Stimulated activated CD4-positive, alpha-beta T cell treated with anti-CD3 and anti-CD28 coated beads, Interleukin-1b, Interleukin-23, amount 100 ng/mL, for 1 hour (primary cell): ENCODE measurements at regions not wholly inside any gene's neighbourhood (a gene's known extent, or its start where the extent isn't known, plus 50 kb on each side); places are given as distances from the start of the nearest gene placed in this dataset.

ENCODE experiments used
- DNase-seq, 2 donors: peaks; one replicate each; pipeline ENCODE4 v3.0.0-alpha.2; 2020; ENCODE audit warnings: low read depth in 2 of 2

DNA sequence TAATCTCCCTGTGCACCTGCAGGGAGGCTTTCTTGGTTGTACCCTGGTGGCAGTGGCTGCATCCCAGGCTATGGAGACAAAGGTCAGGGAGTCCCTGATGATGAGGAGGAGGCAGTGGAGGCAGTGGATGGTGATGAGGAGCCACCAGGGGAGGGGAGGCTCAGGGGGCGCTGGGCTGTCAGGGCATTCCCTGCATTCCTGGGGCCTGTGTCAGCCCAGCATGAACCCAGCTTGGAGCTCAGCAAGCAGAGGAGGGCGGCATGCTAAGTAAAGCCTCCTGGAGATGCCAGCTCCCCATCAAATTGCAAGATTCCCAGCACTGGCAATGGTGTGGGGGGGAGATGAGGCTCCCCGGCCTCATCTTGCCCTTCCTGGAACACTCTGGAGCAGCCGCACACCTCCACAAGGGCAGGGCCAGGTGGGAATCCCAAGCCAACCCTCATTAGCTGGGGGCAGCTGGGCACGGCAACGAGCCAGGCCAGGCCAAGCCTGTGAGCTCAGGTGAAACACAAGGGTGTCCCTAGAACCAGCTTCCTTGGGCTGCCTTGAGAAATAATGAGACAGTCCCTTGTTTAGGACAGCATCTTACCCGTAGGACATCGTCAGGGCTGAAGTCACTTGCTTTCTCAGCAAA, 469.5 kb downstream of the MATN1 start:
- DNase-seq: no peak

DNA sequence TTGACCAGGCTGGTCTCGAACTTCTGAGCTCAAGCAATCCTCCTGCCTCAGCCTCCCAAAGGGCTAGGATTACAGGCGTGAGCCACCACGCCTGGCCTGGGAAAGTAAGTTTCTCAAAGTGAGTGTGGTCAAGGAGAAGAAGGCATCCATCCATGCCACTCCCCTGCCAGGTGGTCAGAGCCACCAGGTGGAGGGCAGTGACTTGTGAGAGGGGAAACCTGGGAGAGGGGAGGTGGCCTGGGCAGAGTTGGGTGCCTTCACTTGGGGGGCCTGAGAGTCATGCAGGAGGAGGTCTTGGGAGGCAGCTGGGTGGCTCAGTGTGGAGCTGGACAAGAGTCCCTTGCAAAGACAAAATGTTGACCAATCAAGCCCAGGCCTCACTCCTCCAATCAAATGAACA, 470.0 kb downstream of the MATN1 start:
- DNase-seq: no peak

DNA sequence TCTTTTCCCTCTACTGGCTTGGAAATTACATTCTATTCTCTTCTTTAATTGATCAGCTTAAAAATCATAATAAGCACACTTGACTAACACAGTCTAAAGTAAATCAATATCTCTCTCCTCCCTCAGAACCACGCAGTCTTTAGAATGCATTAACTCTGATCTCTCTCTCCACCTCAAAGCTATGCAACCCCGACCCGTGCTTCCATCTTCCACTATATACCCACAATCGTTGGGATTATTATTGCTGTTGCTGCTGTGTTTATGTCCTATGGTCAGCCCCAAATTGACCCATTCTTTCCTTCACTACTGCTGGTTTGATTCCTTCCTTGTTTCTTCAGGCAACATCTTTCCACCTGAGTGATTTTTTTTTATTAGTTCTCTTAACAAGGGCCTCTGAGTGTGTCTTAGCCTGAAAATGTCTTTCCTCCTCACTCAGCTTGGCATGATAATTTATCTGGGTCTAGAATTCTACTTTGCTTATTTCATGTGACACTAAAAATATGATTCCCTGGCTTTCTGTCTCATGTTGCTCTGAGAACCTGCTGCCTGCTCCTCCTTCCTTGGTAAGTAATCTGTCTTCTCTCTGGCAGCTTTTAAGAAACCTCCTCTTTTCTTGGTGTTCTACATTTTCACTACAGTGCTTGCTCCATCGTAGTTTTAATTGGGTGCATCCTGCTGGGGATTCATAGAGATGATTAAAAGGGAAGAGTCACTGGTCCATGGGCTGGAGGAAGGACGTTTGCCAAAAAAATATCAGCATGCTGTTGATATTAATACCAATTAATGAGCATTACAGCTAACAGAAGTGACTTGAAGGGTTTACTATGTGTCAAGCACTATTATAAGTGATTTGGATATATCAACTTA, 472.2 kb downstream of the MATN1 start:
- no peak for DNase-seq

DNA sequence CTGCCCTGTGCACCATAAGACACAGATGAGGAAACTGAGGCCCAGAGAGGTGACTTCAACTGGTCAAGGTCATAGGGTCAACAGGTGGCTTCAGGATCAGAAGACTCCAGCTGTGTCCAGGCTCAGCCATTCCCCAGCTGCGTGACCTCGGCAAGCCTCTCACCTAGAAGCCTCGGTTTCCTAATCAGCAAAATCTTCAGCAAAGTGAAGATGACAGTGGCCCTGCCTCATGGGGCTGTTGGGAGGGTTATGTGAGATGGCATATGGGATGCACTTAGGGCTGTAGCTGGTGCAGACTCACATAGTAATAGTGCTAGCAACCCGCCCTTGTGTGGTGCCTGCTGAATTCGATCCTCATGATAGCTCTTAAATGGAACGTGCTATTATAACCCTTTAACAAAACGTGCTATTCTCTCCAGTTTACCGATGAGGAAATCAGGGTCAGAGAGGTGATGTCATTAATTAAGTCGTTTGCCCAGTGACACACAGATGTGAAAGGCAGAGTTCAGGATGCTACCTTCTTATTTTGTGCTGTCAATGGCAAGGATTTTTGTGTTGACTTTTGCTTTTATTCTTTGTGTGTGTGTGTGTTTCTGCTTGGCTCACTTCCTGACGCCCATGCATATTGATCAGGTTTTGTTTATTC, 472.9 kb downstream of the MATN1 start:
- DNase-seq: no peak

DNA sequence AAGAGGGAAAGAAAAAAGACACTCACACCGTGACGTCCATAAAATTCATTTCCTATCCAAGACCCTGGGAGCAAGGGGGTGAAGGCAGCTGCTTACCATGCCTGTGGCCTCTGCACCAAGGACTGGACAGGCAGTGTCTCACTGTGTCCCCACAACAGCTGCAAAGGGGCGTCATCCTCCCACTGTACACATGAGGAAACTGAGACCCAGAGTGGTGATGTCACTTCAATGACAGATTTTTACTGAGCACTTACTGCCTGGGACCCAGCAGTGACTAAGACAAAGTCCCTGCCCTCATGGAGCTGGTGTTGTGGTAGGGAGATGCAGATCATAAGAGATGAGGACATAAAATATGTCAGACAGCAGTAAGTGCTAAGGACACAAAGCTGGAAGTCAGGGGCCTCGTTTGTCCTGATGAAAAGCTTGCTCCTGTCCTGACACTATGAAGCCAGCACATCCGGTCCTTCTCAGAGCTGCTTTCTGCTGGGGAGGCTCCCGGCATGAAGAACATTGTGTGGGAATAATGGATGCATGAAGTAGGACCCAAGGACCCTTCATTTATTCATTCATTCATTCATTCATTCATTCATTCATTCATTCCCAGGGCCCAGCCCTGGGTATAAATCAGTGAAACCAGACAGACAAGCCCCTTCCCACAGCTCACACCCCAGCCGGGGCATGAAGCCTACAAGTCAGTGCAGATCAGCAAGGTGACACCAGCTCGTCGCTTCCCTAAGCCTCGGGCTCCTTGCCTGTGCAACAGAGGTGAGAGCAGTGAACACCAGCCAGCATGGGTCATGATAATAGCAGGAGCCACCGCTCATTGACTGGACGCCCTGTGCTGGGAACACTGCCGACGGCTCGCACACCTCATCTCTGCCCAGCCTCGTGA, 473.7 kb downstream of the MATN1 start:
- DNase-seq: no peak

DNA sequence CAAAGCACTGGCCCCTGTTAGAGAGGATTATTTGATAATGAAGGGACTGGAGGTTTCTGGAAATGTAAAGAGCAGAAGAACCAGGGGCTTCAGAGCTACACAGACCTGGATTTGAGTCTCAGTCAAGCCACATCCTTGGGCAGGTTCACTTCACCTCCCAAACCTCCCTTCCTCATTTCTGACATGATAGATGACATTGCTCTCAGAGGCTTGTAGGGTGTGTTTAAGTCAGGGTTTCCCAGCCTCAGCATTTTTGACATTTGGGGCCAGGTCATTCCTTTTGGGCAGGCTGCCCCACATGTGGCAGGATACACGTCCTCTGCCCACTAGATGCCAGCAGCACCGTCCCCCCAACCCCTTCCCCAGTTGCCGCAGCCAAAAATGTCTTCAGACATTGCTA, 474.6 kb downstream of the MATN1 start:
- DNase-seq: no peak

DNA sequence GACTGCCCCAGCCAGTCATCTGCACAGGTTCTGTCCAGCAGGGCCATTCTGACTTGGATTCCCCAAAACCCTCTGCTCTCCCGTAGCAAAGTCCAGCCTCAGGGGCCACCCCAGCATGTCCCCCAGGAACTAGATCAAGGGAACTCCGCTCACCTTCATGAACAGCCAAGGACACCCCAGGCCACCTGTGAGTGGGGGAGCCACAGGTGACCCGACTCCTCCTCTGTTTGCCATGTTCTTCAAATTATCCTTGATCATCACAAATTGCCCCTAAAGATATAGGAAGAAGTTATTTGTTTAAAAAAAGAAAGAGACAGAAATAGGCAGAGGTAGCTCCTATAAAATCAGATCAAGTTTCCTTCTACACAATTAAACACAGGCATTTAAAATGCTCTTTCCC, 475.0 kb downstream of the MATN1 start:
- no peak for DNase-seq

DNA sequence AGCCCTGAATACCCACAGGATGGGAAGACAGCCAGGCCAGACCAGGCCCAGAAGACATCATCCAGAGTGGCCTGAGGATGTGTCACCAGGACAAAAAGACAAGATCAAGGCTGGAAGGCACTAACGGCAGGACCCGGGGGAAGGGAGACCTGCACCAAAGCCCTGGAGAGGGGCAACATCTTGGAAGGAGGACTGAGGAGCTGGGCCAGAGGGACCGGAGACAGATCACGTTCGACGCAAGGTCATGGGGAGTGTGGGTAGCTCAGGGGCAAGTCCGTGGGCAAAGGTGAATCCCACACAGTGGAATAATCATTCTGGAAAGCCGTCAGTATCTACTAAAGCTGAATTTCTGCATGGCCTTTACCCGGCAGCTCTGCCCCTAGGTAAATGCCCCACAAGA, 478.6 kb downstream of the MATN1 start:
- DNase-seq: no peak

DNA sequence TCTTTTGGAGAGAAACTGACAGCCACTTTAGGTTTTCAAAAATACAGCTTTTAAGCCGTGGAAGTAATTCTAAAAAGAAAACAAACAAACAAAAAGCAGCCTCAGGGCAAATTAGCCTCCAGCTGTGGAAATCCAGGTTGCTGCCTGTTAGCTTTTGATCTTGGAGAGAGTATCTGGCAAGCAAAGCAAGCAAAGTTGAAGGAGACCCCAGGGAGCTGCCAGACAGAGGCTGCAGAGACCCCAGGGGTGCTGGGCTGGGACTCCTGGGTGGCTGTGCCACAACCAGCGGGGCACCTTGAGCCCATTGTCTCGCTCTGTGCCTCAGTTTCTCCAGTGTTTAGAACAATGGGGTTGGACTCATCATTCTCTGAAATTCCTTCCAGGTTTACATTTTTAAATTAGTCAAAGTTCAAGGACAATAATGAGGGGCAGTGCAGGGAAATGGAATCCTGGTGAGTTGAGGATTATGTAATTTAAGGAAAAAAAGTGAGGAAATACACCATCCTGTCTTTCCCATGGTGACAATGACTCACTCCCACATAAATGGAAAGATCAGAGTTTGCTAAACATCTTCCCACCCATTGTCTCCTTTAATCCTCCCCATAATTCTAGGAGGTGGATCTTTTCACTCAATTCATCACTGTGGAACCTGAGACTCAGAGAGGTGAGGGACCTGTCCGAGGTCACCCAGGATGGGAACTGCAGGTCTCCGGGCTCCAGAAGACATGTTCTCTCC, 480.5 kb downstream of the MATN1 start:
- DNase-seq: no peak

DNA sequence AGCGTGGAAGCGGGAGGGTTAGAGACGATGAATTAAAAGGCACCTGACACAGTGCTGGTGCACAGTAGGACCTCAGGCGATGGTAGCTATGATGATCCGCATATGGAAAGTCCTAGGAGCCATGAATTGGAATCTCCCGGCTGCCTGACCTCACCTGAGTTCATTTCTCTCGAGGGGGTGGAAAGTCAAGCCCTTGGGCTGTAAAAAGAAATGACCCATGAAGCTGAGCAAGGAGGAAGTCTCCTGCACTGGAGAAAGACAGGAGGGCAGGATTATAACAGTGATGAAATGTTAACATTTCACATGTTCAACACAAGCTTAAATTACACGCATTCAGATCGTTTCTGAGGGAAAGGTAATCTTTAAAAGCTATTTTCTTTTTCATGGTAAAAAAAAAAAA, 481.2 kb downstream of the MATN1 start:
- DNase-seq: no peak

DNA sequence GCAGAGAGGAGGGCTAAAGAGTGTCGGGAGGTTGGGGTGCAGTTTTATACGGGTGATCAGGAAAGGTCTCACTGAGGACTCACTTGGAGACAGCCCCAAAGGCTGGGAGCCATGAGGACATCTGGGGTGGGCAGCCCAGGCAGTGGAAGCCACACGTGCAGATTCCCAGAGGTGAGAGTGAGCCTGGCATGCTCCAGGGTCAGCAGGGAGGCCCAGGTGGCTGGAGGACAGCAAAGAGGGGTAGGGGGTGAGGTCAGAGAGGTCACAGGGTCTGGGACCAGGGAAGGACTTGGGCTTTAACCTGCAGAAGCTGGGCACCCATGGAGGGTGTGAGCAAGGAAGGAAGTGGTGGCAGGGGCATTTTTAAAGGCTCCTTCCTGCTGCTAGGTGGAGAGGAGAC, 481.7 kb downstream of the MATN1 start:
- DNase-seq: no peak

DNA sequence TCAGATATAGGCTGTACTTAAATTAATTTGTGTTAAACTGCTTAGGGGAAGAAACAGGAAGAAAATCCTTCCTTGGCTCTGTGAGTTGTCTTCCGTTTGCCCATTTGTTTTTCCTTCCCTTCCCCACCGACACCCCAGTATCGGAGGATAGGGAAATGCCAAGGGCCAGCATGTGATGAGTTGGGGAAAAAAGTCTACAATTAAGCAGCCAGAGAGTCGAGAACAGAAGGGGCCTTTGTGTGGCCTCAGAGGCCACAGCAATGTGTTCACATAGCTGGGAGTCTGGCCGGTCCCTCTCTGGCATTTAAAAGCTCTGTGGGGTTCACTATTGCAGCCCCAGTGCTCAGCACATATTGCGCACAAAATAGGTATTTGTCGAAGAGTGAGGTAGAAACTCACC, 489.3 kb downstream of the MATN1 start:
- no peak for DNase-seq

DNA sequence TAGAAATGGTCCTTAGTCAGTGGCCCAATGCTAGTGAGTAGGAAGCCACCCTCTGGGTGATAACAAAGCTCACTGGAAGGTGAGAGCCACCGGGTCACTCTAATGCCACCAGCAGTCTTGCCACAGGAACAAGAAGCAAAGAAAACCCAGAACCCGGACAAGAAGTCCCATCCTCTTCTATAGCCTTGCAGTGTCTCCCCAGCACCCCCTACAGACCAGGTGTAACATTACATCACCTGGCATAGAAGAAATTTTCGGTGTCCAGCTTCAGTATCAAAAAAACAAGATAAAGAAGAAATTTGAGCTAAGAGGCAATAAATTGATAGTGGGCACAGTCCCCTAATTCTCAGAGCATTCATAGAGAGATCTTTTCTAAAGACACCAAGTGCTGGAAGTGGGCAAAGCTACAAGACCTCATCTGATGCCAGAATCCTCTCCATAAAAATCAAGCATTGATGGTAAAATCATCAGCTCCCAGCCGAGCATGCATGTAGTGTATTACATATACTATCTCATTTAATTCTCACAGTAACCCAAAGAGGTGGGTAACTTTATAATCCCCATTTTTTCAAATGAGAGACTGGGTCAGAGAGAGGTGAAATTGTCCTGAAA, 491.0 kb downstream of the MATN1 start:
- DNase-seq: no peak

DNA sequence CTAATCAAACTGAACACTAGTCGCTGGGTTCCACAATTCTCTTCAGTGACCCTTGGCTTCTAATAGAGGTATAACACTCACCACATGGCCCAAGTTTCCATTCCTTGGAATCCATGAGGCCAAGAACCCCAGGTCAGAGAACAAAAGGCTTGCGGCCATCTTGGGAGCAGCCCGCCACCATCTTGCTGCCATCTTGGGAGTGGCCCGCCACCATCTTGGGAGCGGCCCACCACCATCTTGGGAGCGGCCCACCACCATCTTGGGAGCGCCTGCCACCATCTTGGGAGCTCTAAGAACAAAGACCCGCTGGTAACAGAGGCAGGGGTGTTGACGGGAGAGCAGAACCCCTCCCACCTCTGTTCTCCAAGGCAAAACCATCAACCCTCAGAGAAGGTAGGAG, 493.4 kb downstream of the MATN1 start:
- DNase-seq: no peak

DNA sequence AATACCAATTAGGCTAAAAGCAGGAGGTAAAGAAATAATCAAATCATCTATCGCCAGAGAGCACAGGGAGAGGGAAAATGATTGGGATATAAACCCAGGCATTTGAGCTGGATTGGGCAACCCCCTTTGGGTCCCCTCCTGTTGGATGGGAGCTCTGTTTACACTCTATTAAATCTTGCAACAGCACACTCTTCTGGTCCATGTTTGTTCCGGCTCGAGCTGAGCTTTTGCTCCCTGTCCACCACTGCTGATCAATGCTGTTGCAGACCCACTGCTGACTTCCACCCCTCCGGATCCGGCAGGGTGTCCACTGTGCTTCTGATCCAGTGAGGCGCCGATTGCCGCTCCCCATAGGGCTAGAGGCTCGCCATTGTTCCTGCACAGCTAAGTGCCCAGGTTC, 493.8 kb downstream of the MATN1 start:
- no peak for DNase-seq

DNA sequence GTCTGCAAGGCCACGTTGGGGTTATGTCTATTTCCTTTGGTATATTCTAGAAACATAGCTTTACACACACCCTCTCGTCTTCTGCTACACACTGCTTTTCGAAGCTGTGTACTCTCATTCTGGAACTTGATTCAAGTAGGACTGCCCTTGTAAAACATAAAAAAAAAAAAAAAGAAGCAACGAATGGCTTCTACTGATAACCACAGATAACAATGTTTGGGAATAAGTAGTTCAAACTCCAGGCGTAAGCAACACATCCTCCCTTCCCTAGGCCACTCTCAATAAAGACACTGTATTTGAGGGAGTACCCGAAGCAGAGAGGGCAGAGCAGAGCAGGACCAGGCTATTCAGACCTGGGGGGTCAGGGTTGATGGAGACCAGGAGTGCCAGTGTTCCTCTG, 496.7 kb downstream of the MATN1 start:
- DNase-seq: no peak

DNA sequence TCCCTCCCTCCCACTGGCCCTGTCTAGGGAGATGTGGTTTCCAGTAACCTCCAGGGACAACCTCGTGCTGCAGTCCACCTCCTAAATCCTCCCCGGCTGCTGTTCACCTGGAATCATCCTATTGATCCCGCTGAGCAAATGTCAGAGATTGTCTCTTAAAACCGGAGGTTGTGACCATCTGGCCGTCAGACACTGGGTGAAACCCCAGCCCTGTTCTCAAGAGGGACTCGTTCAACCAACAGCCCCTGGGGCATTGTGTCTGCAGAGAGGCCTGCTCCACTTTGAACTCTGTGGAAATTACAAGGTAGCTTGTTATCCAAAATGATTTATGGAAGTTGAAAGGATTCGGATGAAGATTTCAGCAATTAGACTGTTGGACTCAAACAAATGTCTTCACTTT, 498.0 kb downstream of the MATN1 start:
- no peak for DNase-seq

DNA sequence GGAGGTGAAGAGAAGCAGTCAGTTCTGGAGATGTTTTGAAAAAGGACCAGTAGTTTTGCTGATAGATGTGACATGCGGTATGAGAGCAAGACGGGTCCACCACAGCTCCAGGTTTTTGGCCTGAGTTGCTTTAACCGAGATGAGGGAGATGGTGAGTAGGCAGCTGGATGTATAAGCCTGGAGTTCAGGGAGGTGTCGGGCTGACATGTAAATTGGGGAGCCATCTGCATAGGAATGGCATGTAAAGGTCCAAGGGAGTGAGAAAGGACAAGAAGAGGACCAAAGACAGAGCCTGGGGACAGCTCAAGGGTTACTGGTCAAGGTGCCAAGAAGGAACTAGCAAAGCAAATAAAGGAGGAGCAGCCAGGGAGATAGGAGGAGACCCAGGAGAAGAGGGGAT, 503.7 kb downstream of the MATN1 start:
- no peak for DNase-seq

DNA sequence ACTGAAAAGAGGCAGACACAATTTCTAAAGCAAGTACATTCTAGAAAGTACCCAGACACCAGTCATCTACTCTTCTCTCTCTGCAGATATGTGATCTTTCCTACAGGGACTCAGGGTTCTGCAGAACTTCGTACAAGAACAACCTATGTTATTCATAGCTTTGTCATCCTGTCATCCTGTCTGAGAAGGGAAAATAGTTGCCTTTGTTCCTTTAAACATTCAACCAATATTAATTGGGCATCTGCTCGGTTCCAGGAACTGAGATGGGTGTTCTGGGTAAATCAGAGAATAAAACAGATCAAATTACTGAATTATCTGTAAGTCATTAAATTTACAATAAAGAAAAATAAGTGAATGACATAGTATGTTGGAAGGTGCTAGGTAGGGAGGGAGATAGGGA, 504.9 kb downstream of the MATN1 start:
- DNase-seq: no peak

DNA sequence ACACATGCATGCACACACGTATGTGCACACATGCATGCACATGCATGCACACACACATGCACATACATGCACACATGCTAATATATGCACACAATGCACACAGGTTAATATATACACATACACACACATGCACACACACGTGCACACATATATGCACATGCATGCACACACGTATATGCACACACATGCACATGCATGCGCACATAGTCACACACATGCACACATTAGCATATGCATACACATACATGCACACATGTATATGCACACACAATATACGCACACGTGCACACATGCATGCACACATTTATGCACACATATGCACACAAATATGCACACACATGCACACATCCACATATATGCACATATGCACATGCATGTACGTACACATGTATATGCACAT, 506.8 kb downstream of the MATN1 start:
- DNase-seq: no peak

DNA sequence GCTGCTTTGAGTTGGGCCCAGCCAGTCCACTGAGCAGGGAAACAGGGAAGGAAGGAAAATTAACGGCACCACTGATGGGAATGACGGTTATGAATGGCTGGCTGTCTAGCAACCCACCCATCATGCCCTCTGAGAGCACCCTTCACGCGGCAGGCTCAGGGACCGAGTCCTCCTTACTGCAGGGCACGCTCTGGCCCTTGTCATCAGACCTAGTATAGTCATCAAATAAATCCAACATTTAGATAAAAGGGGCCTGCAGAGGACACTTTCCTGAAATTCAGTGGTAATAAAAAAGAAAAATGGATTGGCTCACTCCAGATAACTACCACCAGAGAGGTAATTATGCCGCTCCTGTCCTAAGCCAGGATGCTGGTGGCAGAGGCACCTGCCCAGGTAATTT, 509.4 kb downstream of the MATN1 start:
- DNase-seq: no peak
